HS-5 (cell line): ENCODE measurements at regions not wholly inside any gene's neighbourhood (a gene's known extent, or its start where the extent isn't known, plus 50 kb on each side); places are given as distances from the start of the nearest gene placed in this dataset.
"Not testable (repeated sequence)": the region's sequence is repeated elsewhere in the genome, so short reads cannot be mapped to it uniquely, and the experiment has no call there.

Experiments used
- DNase-seq: peaks from one replicate; pipeline ENCODE4 v3.0.0-alpha.2; 2012; ENCODE audit warnings: low read depth

GRCh38 chr12:47346251-47347019, 266.7 kb upstream of the AMIGO2 start:
- DNase-seq, result no peak

- DNase-seq, result no peak
Observed at GRCh38 chr12:47343684-47344567, 264.2 kb upstream of the AMIGO2 start.

- no peak for DNase-seq
Observed at GRCh38 chr12:47340411-47341015, 260.8 kb upstream of the AMIGO2 start.

GRCh38 chr12:47337581-47337980, 257.8 kb upstream of the AMIGO2 start:
- no peak for DNase-seq

- not testable (repeated sequence) for DNase-seq
Observed at GRCh38 chr12:47333271-47333858, 253.6 kb upstream of the AMIGO2 start.

GRCh38 chr12:47328831-47329545, 249.2 kb upstream of the AMIGO2 start:
- no peak for DNase-seq

GRCh38 chr12:47326190-47326589, 246.4 kb upstream of the AMIGO2 start:
- no peak for DNase-seq

GRCh38 chr12:47323802-47324201, 244.0 kb upstream of the AMIGO2 start:
- DNase-seq, result no peak

GRCh38 chr12:47321436-47321835, 241.7 kb upstream of the AMIGO2 start:
- DNase-seq, result no peak

- DNase-seq, result no peak
Observed at GRCh38 chr12:47319746-47320145, 240.0 kb upstream of the AMIGO2 start.

GRCh38 chr12:47318963-47319362, 239.2 kb upstream of the AMIGO2 start:
- DNase-seq, result no peak

- no peak for DNase-seq
Observed at GRCh38 chr12:47317175-47317915, 237.6 kb upstream of the AMIGO2 start.

- no peak for DNase-seq
Observed at GRCh38 chr12:47316609-47317049, 236.9 kb upstream of the AMIGO2 start.

GRCh38 chr12:47314996-47315395, 235.2 kb upstream of the AMIGO2 start:
- no peak for DNase-seq

GRCh38 chr12:47312808-47313426, 233.2 kb upstream of the AMIGO2 start:
- no peak for DNase-seq

- no peak for DNase-seq
Observed at GRCh38 chr12:47312147-47312546, 232.4 kb upstream of the AMIGO2 start.

- no peak for DNase-seq
Observed at GRCh38 chr12:47311568-47311967, 231.8 kb upstream of the AMIGO2 start.

GRCh38 chr12:47311010-47311409, 231.3 kb upstream of the AMIGO2 start:
- no peak for DNase-seq

GRCh38 chr12:47308672-47309071, 228.9 kb upstream of the AMIGO2 start:
- no peak for DNase-seq

- peak; percentile 24 for DNase-seq
Observed at GRCh38 chr12:47307680-47308399, 228.1 kb upstream of the AMIGO2 start.
